Smooth muscle cell (in vitro differentiated cells): ENCODE measurements at regions not wholly inside any gene's neighbourhood (a gene's known extent, or its start where the extent isn't known, plus 50 kb on each side); places are given as distances from the start of the nearest gene placed in this dataset.

Source experiments
- DNase-seq: peaks from one replicate; lab custom pipeline; 2025; ENCODE audit not compliant: unreplicated experiment; lab: John Stamatoyannopoulos, UW
- H2AFZ ChIP-seq: fragments of 200-600 bp; sonication (generic); 2 replicates; pipeline ENCODE4 v1.6.0; 2016; ENCODE audit warnings: antibody characterized with exemption, low read depth, mild to moderate bottlenecking
- H3F3A ChIP-seq: fragments of 200-600 bp; sonication (generic); 2 replicates; pipeline ENCODE4 v1.6.0; 2017; ENCODE audit warnings: antibody characterized with exemption, low read depth
- H3K27ac ChIP-seq: fragments of 200-600 bp; sonication (generic); 2 replicates; pipeline ENCODE4 v1.5.1; 2016; ENCODE audit warnings: low read depth, mild to moderate bottlenecking
- H3K27me3 ChIP-seq: fragments of 200-600 bp; sonication (generic); 2 replicates; pipeline ENCODE4 v1.6.1; 2016; ENCODE audit warnings: low read depth, mild to moderate bottlenecking
- H3K36me3 ChIP-seq: fragments of 200-600 bp; sonication (generic); 2 replicates; pipeline ENCODE4 v1.5.1; 2016; ENCODE audit warnings: low read depth
- H3K4me1 ChIP-seq: fragments of 200-600 bp; sonication (generic); 2 replicates; pipeline ENCODE4 v1.5.1; 2016; ENCODE audit warnings: low read depth
- H3K4me2 ChIP-seq: fragments of 200-600 bp; sonication (generic); 2 replicates; pipeline ENCODE4 v1.6.0; 2016; ENCODE audit warnings: mild to moderate bottlenecking
- H3K4me3 ChIP-seq: fragments of 200-600 bp; sonication (generic); 2 replicates; pipeline ENCODE4 v1.5.1; 2016; ENCODE audit warnings: mild to moderate bottlenecking
- H3K79me2 ChIP-seq: fragments of 200-600 bp; sonication (generic); 2 replicates; pipeline ENCODE4 v1.6.0; 2016; ENCODE audit warnings: low read depth, mild to moderate bottlenecking
- H3K9ac ChIP-seq: fragments of 200-600 bp; sonication (generic); 2 replicates; pipeline ENCODE4 v1.6.0; 2016; ENCODE audit warnings: low read depth
- H3K9me3 ChIP-seq: fragments of 200-600 bp; sonication (generic); replicated peaks from 2 replicates; pipeline ENCODE4 v1.5.1; 2016; ENCODE audit warnings: low read depth
- H4K20me1 ChIP-seq: fragments of 200-600 bp; sonication (generic); 2 replicates; pipeline ENCODE4 v1.6.0; 2016; ENCODE audit warnings: low read depth
- WGBS: methylation state at CpG from one replicate; pipeline ENCODE4 v1.1.7; 2016; ENCODE audit warnings: low lambda C conversion rate; 5-methylcytosine and 5-hydroxymethylcytosine counted together
- TF ChIP-seq, protein P1 (sequence below): fragments of 200-600 bp; sonication (generic); IDR thresholded peaks from 2 replicates; pipeline ENCODE4 v1.5.1; 2017; ENCODE audit warnings: borderline replicate concordance, mild to moderate bottlenecking, antibody characterized with exemption; ENCODE audit not compliant: insufficient read depth, poor library complexity, severe bottlenecking

- Histone ChIP-seq H2AFZ (no peak overlapping the region), H4K20me1 (no peaks in the 10 kb centered on the region), H3K9me3 (no peaks in the 10 kb centered on the region), H3K79me2 (no peaks in the 10 kb centered on the region), H3K27ac (no peak overlapping the region), H3K36me3 (no peaks in the 10 kb centered on the region), H3K9ac (no peak overlapping the region), H3K4me2 (no peak overlapping the region), H3K4me3 (no peak overlapping the region), H3K27me3 (no peaks in the 10 kb centered on the region), H3F3A (no peaks in the 10 kb centered on the region), H3K4me1 (no peaks in the 10 kb centered on the region)
- TF ChIP-seq, protein P1, sequence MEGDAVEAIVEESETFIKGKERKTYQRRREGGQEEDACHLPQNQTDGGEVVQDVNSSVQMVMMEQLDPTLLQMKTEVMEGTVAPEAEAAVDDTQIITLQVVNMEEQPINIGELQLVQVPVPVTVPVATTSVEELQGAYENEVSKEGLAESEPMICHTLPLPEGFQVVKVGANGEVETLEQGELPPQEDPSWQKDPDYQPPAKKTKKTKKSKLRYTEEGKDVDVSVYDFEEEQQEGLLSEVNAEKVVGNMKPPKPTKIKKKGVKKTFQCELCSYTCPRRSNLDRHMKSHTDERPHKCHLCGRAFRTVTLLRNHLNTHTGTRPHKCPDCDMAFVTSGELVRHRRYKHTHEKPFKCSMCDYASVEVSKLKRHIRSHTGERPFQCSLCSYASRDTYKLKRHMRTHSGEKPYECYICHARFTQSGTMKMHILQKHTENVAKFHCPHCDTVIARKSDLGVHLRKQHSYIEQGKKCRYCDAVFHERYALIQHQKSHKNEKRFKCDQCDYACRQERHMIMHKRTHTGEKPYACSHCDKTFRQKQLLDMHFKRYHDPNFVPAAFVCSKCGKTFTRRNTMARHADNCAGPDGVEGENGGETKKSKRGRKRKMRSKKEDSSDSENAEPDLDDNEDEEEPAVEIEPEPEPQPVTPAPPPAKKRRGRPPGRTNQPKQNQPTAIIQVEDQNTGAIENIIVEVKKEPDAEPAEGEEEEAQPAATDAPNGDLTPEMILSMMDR: no peak
- no peak for DNase-seq
These were observed 980.6 kb downstream of the REEP3 start for GRCh38 chr10:64501807-64502206.

- H3K4me3 ChIP-seq: no peak overlapping the region
- no peaks in the 10 kb centered on the region for H3K79me2 ChIP-seq
- no peaks in the 10 kb centered on the region for H3K27me3 ChIP-seq
- H3K27ac ChIP-seq: no peak overlapping the region
- TF ChIP-seq, protein P1: no peak
- no peak overlapping the region for H2AFZ ChIP-seq
- H3K36me3 ChIP-seq: no peaks in the 10 kb centered on the region
- 87% methylated on average over 2 of the region's 2 CpGs for WGBS
- H3F3A ChIP-seq: no peaks in the 10 kb centered on the region
- no peak for DNase-seq
- H3K4me2 ChIP-seq: no peak overlapping the region
- H3K9ac ChIP-seq: no peak overlapping the region
- no peaks in the 10 kb centered on the region for H3K9me3 ChIP-seq
- no peaks in the 10 kb centered on the region for H4K20me1 ChIP-seq
- peaks cover 4% of the 10 kb centered on the region for H3K4me1 ChIP-seq
These were observed 981.7 kb downstream of the REEP3 start for GRCh38 chr10:64502936-64503335.

DNA sequence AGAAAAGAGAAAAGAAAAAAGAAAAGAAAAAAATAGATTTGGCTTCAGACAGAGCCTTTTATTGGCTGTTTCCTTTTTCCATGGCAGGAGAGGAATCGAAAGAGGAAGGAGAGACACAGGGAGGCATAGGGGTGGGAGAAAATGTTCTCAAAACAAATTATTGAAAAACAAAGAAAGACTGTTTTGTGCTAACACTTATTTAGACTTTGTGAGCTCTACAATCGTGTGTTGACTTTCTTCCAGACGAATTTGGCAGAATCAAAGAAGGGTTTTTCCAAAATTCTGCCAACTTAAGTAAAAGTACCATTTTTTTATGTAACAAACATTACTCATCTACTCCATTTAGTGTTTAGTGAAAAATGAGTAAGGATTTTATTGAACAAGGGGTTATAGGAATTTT is 982.2 kb downstream of the REEP3 start:
- H3K79me2 ChIP-seq: no peaks in the 10 kb centered on the region
- no peak overlapping the region for H3K9ac ChIP-seq
- WGBS: 93% methylated on average over 3 of the region's 3 CpGs

DNA sequence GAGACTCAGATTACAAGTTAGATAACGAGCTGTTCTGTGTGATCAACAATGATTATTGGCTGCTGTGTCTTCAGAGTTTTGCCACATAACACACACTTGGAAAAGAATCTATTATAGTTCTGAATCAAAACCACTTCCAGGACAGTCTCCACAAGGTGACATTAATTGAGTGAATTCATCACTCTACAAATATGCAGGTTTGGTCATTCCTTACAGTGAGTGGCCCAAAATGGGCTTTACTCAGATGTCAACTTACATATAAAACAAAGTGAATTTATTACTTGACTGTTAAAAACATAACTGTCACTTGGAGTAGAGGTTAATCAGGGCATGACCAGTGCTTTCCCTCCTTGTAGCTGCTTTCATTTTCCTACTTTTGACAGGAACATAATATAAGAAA is 984.3 kb downstream of the REEP3 start:
- 97% methylated on average over 1 of the region's 1 CpG for WGBS
- H4K20me1 ChIP-seq: no peaks in the 10 kb centered on the region
- H3K9me3 ChIP-seq: no peaks in the 10 kb centered on the region
- H3K4me1 ChIP-seq: peaks cover 4% of the 10 kb centered on the region
- no peaks in the 10 kb centered on the region for H3F3A ChIP-seq
- H2AFZ ChIP-seq: no peak overlapping the region
- H3K79me2 ChIP-seq: no peaks in the 10 kb centered on the region
- H3K9ac ChIP-seq: no peak overlapping the region
- TF ChIP-seq, protein P1: no peak
- H3K4me2 ChIP-seq: no peak overlapping the region
- H3K36me3 ChIP-seq: no peaks in the 10 kb centered on the region
- no peak for DNase-seq
- no peaks in the 10 kb centered on the region for H3K27me3 ChIP-seq
- H3K27ac ChIP-seq: no peak overlapping the region
- H3K4me3 ChIP-seq: no peak overlapping the region

More for the DNA sequence above, 982.2 kb downstream of the REEP3 start:
- Histone ChIP-seq H4K20me1 (no peaks in the 10 kb centered on the region), H3K36me3 (no peaks in the 10 kb centered on the region), H2AFZ (no peak overlapping the region), H3K4me3 (no peak overlapping the region), H3K27me3 (no peaks in the 10 kb centered on the region), H3K27ac (no peak overlapping the region), H3K4me1 (peaks cover 4% of the 10 kb centered on the region), H3K4me2 (no peak overlapping the region), H3F3A (no peaks in the 10 kb centered on the region), H3K9me3 (no peaks in the 10 kb centered on the region)
- no peak for DNase-seq
- TF ChIP-seq, protein P1: no peak
